HEK293 (cell line): ENCODE measurements at regions not wholly inside any gene's neighbourhood (a gene's known extent, or its start where the extent isn't known, plus 50 kb on each side); places are given as distances from the start of the nearest gene placed in this dataset.

ENCODE experiments used
- CTCF ChIP-seq: fragments of 450-650 bp; formaldehyde crosslinking; IDR thresholded peaks from 2 replicates; pipeline ENCODE4 v1.5.1; 2016; ENCODE audit warnings: missing biosample characterization, missing genetic modification characterization
- REST ChIP-seq: fragments of 450-650 bp; formaldehyde crosslinking; IDR thresholded peaks from 2 replicates; pipeline ENCODE4 v1.5.1; 2016; ENCODE audit warnings: missing biosample characterization, missing genetic modification characterization
- SP7 ChIP-seq: fragments of 450-650 bp; formaldehyde crosslinking; IDR thresholded peaks from 2 replicates; pipeline ENCODE4 v1.5.1; 2016; ENCODE audit warnings: missing biosample characterization, missing genetic modification characterization
- ZFP69B ChIP-seq: fragments of 450-650 bp; formaldehyde crosslinking; IDR thresholded peaks from 2 replicates; pipeline ENCODE4 v1.5.1; 2016; ENCODE audit warnings: missing biosample characterization, missing genetic modification characterization
- ZNF223 ChIP-seq: fragments of 450-650 bp; formaldehyde crosslinking; IDR thresholded peaks from 2 replicates; pipeline ENCODE4 v1.5.1; 2016; ENCODE audit warnings: missing biosample characterization, missing genetic modification characterization
- ZNF600 ChIP-seq: fragments of 450-650 bp; formaldehyde crosslinking; IDR thresholded peaks from 2 replicates; pipeline ENCODE4 v1.5.1; 2016; ENCODE audit warnings: missing biosample characterization, missing genetic modification characterization

- TF ChIP-seq CTCF (tag by site-specific recombination) (no peak), ZNF223 (tag by site-specific recombination) (no peak), REST (tag by site-specific recombination) (no peak), SP7 (tag by site-specific recombination) (no peak), ZFP69B (tag by site-specific recombination) (no peak), ZNF600 (no peak)
Measured at GRCh38 chr16:31754998-31755615, 118.5 kb upstream of the ZNF267 start.
